OCI-LY7 (cell line): ENCODE measurements at regions not wholly inside any gene's neighbourhood (a gene's known extent, or its start where the extent isn't known, plus 50 kb on each side); places are given as distances from the start of the nearest gene placed in this dataset.

Source experiments
- EZH2phosphoT487 ChIP-seq: fragments of 200-600 bp; sonication (generic); IDR thresholded peaks from 2 replicates; pipeline ENCODE4 v1.6.1; 2018; ENCODE audit warnings: low read depth, borderline replicate concordance, mild to moderate bottlenecking, mixed run types, antibody characterized with exemption, low read length, moderate library complexity, mixed read lengths
- TF ChIP-seq, protein P1 (sequence below): fragments of 200-600 bp; sonication (generic); conservative IDR thresholded peaks from 2 replicates; pipeline ENCODE4 v1.5.1; 2014; ENCODE audit warnings: mild to moderate bottlenecking, antibody characterized with exemption, low read length, moderate library complexity, mixed read lengths

DNA sequence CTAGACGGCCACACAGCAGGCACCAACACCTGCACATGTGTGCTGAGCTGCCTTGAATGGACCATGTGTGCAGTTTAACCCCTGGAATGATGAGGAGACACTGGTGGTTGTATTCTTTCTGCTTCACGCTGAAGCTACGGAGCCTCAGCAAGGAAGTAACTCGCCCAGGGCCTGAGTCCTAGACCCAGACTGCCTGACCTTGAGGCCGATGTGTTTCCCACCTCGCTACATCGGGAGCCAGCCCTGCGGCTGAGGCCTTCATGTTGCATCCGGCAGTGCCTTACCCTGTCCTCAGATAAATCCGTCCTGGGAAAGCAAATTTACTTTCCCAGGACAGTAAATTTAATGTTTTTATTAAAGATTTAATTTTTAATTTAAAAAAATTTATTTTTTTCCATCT lies 110.0 kb upstream of the MTHFD1L start:
- TF ChIP-seq, protein P1, sequence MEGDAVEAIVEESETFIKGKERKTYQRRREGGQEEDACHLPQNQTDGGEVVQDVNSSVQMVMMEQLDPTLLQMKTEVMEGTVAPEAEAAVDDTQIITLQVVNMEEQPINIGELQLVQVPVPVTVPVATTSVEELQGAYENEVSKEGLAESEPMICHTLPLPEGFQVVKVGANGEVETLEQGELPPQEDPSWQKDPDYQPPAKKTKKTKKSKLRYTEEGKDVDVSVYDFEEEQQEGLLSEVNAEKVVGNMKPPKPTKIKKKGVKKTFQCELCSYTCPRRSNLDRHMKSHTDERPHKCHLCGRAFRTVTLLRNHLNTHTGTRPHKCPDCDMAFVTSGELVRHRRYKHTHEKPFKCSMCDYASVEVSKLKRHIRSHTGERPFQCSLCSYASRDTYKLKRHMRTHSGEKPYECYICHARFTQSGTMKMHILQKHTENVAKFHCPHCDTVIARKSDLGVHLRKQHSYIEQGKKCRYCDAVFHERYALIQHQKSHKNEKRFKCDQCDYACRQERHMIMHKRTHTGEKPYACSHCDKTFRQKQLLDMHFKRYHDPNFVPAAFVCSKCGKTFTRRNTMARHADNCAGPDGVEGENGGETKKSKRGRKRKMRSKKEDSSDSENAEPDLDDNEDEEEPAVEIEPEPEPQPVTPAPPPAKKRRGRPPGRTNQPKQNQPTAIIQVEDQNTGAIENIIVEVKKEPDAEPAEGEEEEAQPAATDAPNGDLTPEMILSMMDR = no peak
- TF ChIP-seq EZH2phosphoT487 = no peak
